Body of pancreas (tissue), 4 donors: ENCODE measurements at regions not wholly inside any gene's neighbourhood (a gene's known extent, or its start where the extent isn't known, plus 50 kb on each side); places are given as distances from the start of the nearest gene placed in this dataset.

Source experiments
- ATAC-seq: fragments of 150-250 bp; one replicate; pipeline ENCODE4 v1.9.1; 2016
- DNase-seq, 4 donors: peaks; one replicate each; pipeline ENCODE4 v3.0.0-alpha.2; 2019
- H3K27ac ChIP-seq, 4 donors: fragments of 200-600 bp; sonication (generic); 1 replicate in 3 of 4; 2 replicates in 1 of 4; pipeline versions ENCODE4 v1.5.1 to v1.6.1; 2016 to 2019; ENCODE audit warnings: mild to moderate bottlenecking in 1 of 4, mixed read lengths in 1 of 4, moderate library complexity in 1 of 4
- H3K27me3 ChIP-seq, 2 donors: fragments of 200-600 bp; sonication (generic); one replicate each; pipeline ENCODE4 v1.6.0; 2016; ENCODE audit warnings: mild to moderate bottlenecking in 1 of 2
- H3K36me3 ChIP-seq, 2 donors: fragments of 200-600 bp; sonication (generic); replicated peaks in 1 of 2; 2 replicates each; pipeline ENCODE4 v1.5.1; 2016; ENCODE audit warnings: low read depth in 2 of 2; ENCODE audit not compliant: insufficient read depth in 1 of 2
- H3K4me1 ChIP-seq: fragments of 200-600 bp; sonication (generic); one replicate; pipeline ENCODE4 v1.6.0; 2016
- H3K4me3 ChIP-seq, 2 donors: fragments of 200-600 bp; sonication (generic); 1 replicate in 1 of 2; 2 replicates in 1 of 2; pipeline ENCODE4 v1.5.1; 2016 to 2019
- H3K9me3 ChIP-seq, 3 donors: fragments of 200-600 bp; sonication (generic); 1 replicate in 2 of 3; 2 replicates in 1 of 3; pipeline ENCODE4 v1.5.1; 2016
- POLR2A ChIP-seq, 3 donors: fragments of 450-650 bp; IDR thresholded peaks; one replicate each; pipeline ENCODE4 v1.6.1; 2016; ENCODE audit warnings: antibody characterized with exemption in 3 of 3, mild to moderate bottlenecking in 2 of 3
- WGBS, 2 donors: methylation state at CpG; one replicate each; pipeline ENCODE4 v1.1.5; 2017; 5-methylcytosine and 5-hydroxymethylcytosine counted together
- intact Hi-C: fragments of 100-400 bp; cut with DNase I; formaldehyde crosslinking; loops from one replicate; pipeline ENCODE4 v1.15.1; 2023
- TF ChIP-seq, protein P1 (sequence below), 7 experiments: fragments of 450-650 bp in 4 of 7; fragments of 200-600 bp in 3 of 7; sonication (generic) in 3 of 7; IDR thresholded peaks; one replicate each; pipeline ENCODE4 v1.5.1; 2016 to 2019; ENCODE audit warnings: antibody characterized with exemption in 7 of 7

DNA sequence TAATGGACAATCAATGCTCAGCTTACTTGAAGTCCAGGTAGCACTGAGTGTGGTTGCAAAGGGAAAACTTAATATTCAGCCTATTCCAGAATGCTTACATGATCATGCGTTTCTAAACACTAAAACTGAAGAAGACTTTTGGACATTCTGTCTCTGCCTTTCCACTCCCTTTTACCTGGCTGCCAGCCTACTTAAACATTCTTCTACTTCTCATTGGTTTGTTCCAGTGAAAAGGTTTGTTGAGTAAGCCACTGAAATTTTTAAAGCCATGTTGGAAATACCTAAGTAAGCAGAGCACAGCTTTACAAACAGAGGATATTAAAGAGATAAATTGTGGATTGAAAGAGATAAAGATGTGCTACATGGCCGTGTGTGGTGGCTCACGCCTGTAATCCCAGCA is 1280.8 kb upstream of the AUTS2 start:
- TF ChIP-seq POLR2A (IDR thresholded peaks at IDR 0.05), result no peak
- TF ChIP-seq, protein P1, sequence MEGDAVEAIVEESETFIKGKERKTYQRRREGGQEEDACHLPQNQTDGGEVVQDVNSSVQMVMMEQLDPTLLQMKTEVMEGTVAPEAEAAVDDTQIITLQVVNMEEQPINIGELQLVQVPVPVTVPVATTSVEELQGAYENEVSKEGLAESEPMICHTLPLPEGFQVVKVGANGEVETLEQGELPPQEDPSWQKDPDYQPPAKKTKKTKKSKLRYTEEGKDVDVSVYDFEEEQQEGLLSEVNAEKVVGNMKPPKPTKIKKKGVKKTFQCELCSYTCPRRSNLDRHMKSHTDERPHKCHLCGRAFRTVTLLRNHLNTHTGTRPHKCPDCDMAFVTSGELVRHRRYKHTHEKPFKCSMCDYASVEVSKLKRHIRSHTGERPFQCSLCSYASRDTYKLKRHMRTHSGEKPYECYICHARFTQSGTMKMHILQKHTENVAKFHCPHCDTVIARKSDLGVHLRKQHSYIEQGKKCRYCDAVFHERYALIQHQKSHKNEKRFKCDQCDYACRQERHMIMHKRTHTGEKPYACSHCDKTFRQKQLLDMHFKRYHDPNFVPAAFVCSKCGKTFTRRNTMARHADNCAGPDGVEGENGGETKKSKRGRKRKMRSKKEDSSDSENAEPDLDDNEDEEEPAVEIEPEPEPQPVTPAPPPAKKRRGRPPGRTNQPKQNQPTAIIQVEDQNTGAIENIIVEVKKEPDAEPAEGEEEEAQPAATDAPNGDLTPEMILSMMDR (IDR thresholded peaks at IDR 0.05), result no peak
- intact Hi-C loops, result no loop called here
- H3K27ac ChIP-seq, result no peak overlapping the region
- ATAC-seq (no peak), DNase-seq (no peak)
- H3K4me1 ChIP-seq, result peaks cover 4% of the 10 kb centered on the region
- 61 to 75% methylated on average over 3 of the region's 3 CpGs for WGBS, 2 donors
- H3K9me3 ChIP-seq, result no peaks in the 10 kb centered on the region
- no peaks in the 10 kb centered on the region for H3K27me3 ChIP-seq
- H3K4me3 ChIP-seq, result no peak overlapping the region
- H3K36me3 ChIP-seq, result no peaks in the 10 kb centered on the region

DNA sequence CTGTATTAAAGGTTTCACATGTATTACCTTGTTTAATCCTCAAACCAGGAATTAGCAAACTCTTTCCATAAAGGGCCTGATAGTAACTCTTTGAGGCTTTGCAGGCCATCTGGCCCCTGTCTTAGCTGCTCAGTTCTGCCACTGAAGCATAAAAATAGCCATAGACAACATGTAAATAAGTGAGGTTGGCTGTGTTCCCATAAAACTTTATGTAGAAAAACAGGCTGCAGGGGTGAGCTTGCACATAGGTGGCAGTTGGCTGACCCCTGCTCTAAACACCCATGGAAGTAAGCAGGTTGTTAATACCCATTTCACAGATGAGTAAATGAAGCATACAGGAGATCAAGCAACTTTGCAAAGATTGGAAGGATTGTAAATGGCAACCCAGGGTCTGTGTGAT is 1279.2 kb upstream of the AUTS2 start:
- no peak for ATAC-seq
- Histone ChIP-seq H3K36me3 (no peaks in the 10 kb centered on the region), H3K27me3 (no peaks in the 10 kb centered on the region), H3K27ac (no peak overlapping the region), H3K4me1 (peaks cover 4% of the 10 kb centered on the region), H3K4me3 (no peak overlapping the region), H3K9me3 (no peaks in the 10 kb centered on the region)
- no peak for DNase-seq
- intact Hi-C loops, result no loop called here
- TF ChIP-seq POLR2A (IDR thresholded peaks at IDR 0.05), result no peak
- TF ChIP-seq, protein P1 (IDR thresholded peaks at IDR 0.05), result no peak

DNA sequence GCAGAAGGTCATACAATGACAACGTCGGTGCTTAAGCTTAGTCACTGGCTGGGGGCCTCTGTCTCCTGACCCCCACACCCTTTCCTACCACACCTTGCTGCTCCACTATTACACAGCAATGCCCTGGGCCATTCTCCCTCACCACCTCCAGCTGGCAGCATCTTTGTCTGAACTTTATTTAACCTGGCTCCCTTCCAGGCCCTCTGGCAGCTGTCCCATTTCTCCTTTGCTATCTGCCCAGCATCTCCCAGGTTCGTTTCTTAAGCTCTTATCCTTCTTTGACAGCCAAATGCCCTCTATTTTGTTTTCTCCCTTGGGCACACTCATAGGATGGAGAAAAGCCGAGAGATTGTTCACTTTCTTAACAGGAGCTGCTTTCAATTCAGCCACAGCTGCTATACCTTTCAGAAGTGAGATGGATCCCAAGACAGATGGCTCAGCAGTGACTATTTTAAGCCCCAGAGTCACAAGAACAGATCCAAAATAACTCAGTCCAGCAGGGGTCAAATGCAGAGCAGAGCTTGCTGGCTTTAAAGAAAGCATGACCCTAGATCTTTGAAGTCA is 1277.1 kb upstream of the AUTS2 start:
- H3K27me3 ChIP-seq, result no peaks in the 10 kb centered on the region
- H3K36me3 ChIP-seq, result no peaks in the 10 kb centered on the region
- H3K4me3 ChIP-seq, result no peak overlapping the region
- DNase-seq (peak; percentile 29 to 59 (median 41)), ATAC-seq (no peak)
- intact Hi-C loops, result no loop called here
- TF ChIP-seq POLR2A (IDR thresholded peaks at IDR 0.05), result no peak
- TF ChIP-seq, protein P1 (IDR thresholded peaks at IDR 0.05), result no peak
- H3K27ac ChIP-seq, result no peak overlapping the region
- H3K4me1 ChIP-seq, result peaks cover 4% of the 10 kb centered on the region
- no peaks in the 10 kb centered on the region for H3K9me3 ChIP-seq
- 8 to 9% methylated on average over 4 of the region's 4 CpGs for WGBS, 2 donors

DNA sequence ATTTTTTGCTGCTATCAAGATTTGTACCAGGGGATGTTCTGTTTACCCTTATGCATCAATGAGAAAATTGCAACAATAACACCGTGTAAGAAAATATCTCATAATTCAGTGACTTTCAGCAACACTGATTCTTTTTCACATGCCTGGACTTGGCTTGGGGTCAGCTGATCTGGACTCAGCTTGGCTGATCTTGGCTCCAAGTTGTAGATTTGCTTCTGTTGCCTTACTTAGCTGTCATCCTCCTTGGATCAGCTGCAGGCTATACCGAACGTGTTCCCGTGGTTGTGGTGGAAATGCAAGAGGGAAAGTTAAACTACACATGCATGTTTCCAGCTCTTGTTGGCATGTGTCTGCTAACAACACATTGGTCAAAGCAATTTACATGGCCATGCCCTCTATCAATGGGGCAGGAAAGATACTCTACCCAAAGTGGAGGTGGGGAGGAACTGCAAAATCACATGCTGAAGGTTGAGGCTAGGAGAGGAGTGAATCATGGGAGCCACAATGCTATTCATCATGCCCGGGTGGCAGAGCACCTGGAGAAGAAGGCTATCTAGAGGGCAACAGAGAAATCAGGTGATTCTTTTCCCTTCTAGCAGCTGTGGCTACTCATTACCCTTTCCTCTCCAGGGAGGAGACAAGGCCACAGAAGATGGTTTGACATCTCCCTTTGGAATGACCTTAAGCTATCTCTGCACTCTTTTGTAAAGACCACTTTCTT is 1276.3 kb upstream of the AUTS2 start:
- DNase-seq, result no peak

More for the DNA sequence above, 1276.3 kb upstream of the AUTS2 start:
- Histone ChIP-seq H3K36me3 (no peaks in the 10 kb centered on the region), H3K4me3 (no peak overlapping the region), H3K27ac (no peak overlapping the region), H3K27me3 (no peaks in the 10 kb centered on the region), H3K4me1 (peaks cover 4% of the 10 kb centered on the region), H3K9me3 (no peaks in the 10 kb centered on the region)
- TF ChIP-seq POLR2A (IDR thresholded peaks at IDR 0.05), result no peak
- TF ChIP-seq, protein P1 (IDR thresholded peaks at IDR 0.05), result no peak
- 52 to 55% methylated on average over 5 of the region's 5 CpGs for WGBS, 2 donors
- intact Hi-C loops, result no loop called here
- no peak for ATAC-seq
